ENCODE measurements at regions not wholly inside any gene's neighbourhood (a gene's known extent, or its start where the extent isn't known, plus 50 kb on each side); places are given as distances from the start of the nearest gene placed in this dataset.

GRCh38 chr2:155062250-155062921 lies 363.9 kb downstream of the KCNJ3 start:
- H3K79me1 ChIP-seq (ENCODE audit: insufficient read depth, low read depth, low read length, poor library complexity, severe bottlenecking), result no peaks in the 10 kb centered on the region
- no CpG with 5 or more reads among the region's 2 CpGs for WGBS (ENCODE audit: extremely low coverage, insufficient read length, low lambda C conversion rate)
- no peak overlapping the region for H3K27ac ChIP-seq (ENCODE audit: insufficient read length, low read depth, low read length)
- H2BK120ac ChIP-seq (ENCODE audit: low read depth, low read length, poor library complexity, severe bottlenecking), result no peak overlapping the region
- H2BK5ac ChIP-seq (ENCODE audit: insufficient read length, low read length), result no peak overlapping the region
- H2BK15ac ChIP-seq (ENCODE audit: low read depth, low read length), result no peak overlapping the region
- no peaks in the 10 kb centered on the region for H3K79me2 ChIP-seq (ENCODE audit: insufficient read depth, low read length)
- H3K4me2 ChIP-seq (ENCODE audit: insufficient read depth, insufficient read length, low read length), result no peak overlapping the region
- H3K4me1 ChIP-seq (ENCODE audit: insufficient read depth, low read length), result no peaks in the 10 kb centered on the region
- H3K27me3 ChIP-seq (ENCODE audit: insufficient read depth, low read length), result no peaks in the 10 kb centered on the region
- H3K18ac ChIP-seq (ENCODE audit: insufficient read length, low read depth, low read length), result no peak overlapping the region
- H3K4ac ChIP-seq (ENCODE audit: low read depth, low read length), result no peak overlapping the region
- H3K27ac Mint-ChIP-seq, result no peak overlapping the region
- H4K91ac ChIP-seq (ENCODE audit: insufficient read length, low read depth, low read length), result no peak overlapping the region
- H3K14ac ChIP-seq (ENCODE audit: insufficient read depth, low read length), result no peak overlapping the region
- no peak overlapping the region for H4K5ac ChIP-seq (ENCODE audit: insufficient read length, low read depth, low read length)
- no peak overlapping the region for H3K9ac ChIP-seq (ENCODE audit: extremely low read depth, insufficient read length, low read length)
- H3K23me2 ChIP-seq (ENCODE audit: insufficient read length, low read depth, low read length, poor library complexity, severe bottlenecking), result no peaks in the 10 kb centered on the region
- no peak for DNase-seq
- no peaks in the 10 kb centered on the region for H3K27me3 Mint-ChIP-seq (ENCODE audit: low read depth)
- H2AK5ac ChIP-seq (ENCODE audit: insufficient read length, low read length), result no peak overlapping the region
- H2BK20ac ChIP-seq (ENCODE audit: low read depth, low read length, poor library complexity, severe bottlenecking), result no peak overlapping the region
- H3T11ph ChIP-seq (ENCODE audit: low read length), result no peak overlapping the region
- H3K23ac ChIP-seq (ENCODE audit: insufficient read length, low read depth, low read length), result no peak overlapping the region
- H3K56ac ChIP-seq (ENCODE audit: insufficient read length, low read depth, low read length), result no peak overlapping the region
- no peak for TF ChIP-seq CTCF (conservative IDR thresholded peaks at IDR 0.05)
- H3K4me1 Mint-ChIP-seq, result no peaks in the 10 kb centered on the region
- no peaks in the 10 kb centered on the region; a peak in 1 of 7 replicates for H3K36me3 Mint-ChIP-seq (ENCODE audit: insufficient read depth in 1 of 3, low read depth in 3 of 3)
- no peaks in the 10 kb centered on the region for H3K9me3 ChIP-seq (ENCODE audit: control insufficient read depth, low read depth, low read length)
- no peak overlapping the region for H4K8ac ChIP-seq (replicated peaks; ENCODE audit: insufficient read length, low read depth, low read length)
- no peaks in the 10 kb centered on the region for H4K20me1 ChIP-seq (ENCODE audit: control insufficient read depth, insufficient read depth, insufficient read length)
- H2BK12ac ChIP-seq (ENCODE audit: insufficient read length, low read depth, low read length), result no peak overlapping the region
- no peak overlapping the region for H3K4me3 Mint-ChIP-seq
- H2AFZ ChIP-seq (ENCODE audit: low read length), result no peak overlapping the region
- H3K9me3 Mint-ChIP-seq, result peaks cover 0 to 5% of the 10 kb centered on the region in 2 experiments; a peak in 3 of 5 replicates

Data from H9 (cell line).